HAP-1 (cell line): ENCODE measurements at regions not wholly inside any gene's neighbourhood (a gene's known extent, or its start where the extent isn't known, plus 50 kb on each side); places are given as distances from the start of the nearest gene placed in this dataset.

Source experiments
- DNase-seq, 2 experiments: peaks; one replicate each; pipeline ENCODE4 v3.0.0-alpha.2; 2016 to 2020; ENCODE audit warnings: low spot score in 2 of 2
- H3K27me3 ChIP-seq: fragments of 250-450 bp; sonication (Bioruptor Pico); 2 replicates; pipeline ENCODE4 v1.5.1; 2020; ENCODE audit warnings: low read depth, mild to moderate bottlenecking, moderate library complexity
- H3K36me3 ChIP-seq: fragments of 250-450 bp; sonication (Bioruptor Pico); replicated peaks from 2 replicates; pipeline ENCODE4 v1.5.1; 2020; ENCODE audit warnings: mild to moderate bottlenecking
- H3K4me1 ChIP-seq: fragments of 250-450 bp; sonication (Bioruptor Pico); 2 replicates; pipeline ENCODE4 v1.5.1; 2020; ENCODE audit warnings: mild to moderate bottlenecking
- H3K4me3 ChIP-seq: fragments of 250-450 bp; sonication (Bioruptor Pico); 2 replicates; pipeline ENCODE4 v1.5.1; 2020; ENCODE audit warnings: mild to moderate bottlenecking, moderate library complexity
- H3K9me3 ChIP-seq: fragments of 250-450 bp; sonication (Bioruptor Pico); 2 replicates; pipeline ENCODE4 v1.5.1; 2020; ENCODE audit warnings: mild to moderate bottlenecking, moderate library complexity
- in situ Hi-C: fragments of 300-500 bp; cut with MboI; formaldehyde crosslinking; loops from 3 replicates; pipeline ENCODE4 v1.14.3; 2020; ENCODE audit warnings: low sequenced_read_pairs, inconsistent platforms, mixed read lengths

DNA sequence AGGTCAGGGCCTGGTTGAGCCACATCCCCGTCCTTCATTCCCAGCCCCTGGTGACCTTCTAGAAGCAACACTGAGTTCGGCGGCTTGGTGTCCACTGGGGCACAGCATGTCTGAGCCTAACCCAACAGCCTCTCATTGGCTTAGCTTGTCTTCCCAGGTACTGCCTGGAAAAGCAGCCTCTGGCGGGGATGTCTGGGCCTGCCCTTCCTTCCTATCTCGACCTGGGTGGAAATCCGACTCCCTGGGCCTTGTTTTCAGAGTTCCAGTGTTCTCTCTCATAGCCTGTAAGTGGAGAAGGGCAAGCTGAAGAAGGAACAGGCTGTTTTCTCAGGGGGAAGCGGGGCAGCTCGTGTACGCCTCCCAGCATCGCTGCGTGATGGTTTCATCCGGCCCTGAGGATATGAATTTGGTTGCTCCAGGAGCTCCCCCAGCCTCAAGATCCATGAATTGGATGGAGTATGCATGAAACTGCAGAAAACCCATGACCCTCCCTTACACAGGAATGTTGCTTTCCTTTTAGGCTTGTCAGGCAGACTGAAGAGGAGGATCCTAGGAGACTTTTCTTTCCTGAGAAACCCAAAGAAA, 116.5 kb upstream of the IRF2BP2 start:
- H3K9me3 ChIP-seq = no peaks in the 10 kb centered on the region
- peaks cover 22% of the 10 kb centered on the region for H3K4me1 ChIP-seq
- in situ Hi-C loops = loop anchor here (10.0 to 25.0 kb wide), 2 partner anchors 111 to 122 kb away; no protein-coding TSS in a partner anchor
- no peaks in the 10 kb centered on the region for H3K36me3 ChIP-seq
- no peaks in the 10 kb centered on the region for H3K27me3 ChIP-seq
- no peak overlapping the region for H3K4me3 ChIP-seq
- DNase-seq = no peak

DNA sequence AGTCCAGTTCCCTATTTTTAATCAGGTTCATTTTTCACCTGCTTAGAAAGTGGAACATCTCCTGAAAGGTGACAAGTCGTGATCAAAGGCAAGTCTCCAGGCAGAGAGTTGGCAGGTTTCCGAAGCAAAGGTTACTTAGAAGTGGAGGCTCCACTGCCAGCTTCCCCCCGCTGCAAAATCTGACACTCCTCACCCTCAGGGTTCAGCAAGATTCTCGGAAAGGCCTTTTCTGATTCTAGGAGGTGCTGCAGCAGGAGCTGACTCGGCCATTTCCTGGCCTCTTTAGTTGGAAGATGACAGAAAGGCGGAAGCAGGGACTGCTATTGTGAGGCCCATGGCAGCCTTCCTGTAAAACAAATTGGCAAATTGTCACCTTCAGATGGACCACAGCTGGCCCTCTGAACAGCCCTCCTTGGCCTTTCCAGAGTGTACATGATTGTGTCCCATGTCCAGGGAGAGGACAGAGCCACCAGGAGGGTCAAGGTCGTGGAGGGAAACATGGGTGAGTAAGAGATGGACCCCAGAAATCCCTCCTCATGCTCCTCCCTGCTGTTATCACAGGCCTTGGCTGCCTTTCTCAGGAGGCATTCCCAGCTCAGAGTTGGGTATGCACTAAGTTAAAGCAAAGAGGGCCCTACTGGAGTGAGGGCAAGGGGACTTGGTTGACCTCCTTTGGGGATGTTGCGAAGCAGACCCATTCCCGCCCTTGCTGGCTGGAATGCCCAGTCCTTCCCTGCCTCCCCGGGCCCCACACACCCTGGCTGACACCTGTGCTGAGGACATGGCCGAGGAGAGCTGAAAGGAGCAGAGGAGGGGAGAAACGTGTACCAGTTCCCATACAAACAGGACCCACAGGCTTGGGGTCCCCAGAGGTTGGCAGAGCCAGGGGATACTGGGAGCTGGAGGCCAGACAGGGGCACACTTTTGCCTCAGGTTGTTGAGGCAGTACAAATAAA, 115.5 kb upstream of the IRF2BP2 start:
- in situ Hi-C loops = loop anchor here (10.0 to 25.0 kb wide), 2 partner anchors 112 to 121 kb away; no protein-coding TSS in a partner anchor
- Histone ChIP-seq H3K4me1 (peaks cover 22% of the 10 kb centered on the region), H3K9me3 (no peaks in the 10 kb centered on the region), H3K4me3 (no peak overlapping the region), H3K27me3 (no peaks in the 10 kb centered on the region), H3K36me3 (no peaks in the 10 kb centered on the region)
- DNase-seq = no peak

DNA sequence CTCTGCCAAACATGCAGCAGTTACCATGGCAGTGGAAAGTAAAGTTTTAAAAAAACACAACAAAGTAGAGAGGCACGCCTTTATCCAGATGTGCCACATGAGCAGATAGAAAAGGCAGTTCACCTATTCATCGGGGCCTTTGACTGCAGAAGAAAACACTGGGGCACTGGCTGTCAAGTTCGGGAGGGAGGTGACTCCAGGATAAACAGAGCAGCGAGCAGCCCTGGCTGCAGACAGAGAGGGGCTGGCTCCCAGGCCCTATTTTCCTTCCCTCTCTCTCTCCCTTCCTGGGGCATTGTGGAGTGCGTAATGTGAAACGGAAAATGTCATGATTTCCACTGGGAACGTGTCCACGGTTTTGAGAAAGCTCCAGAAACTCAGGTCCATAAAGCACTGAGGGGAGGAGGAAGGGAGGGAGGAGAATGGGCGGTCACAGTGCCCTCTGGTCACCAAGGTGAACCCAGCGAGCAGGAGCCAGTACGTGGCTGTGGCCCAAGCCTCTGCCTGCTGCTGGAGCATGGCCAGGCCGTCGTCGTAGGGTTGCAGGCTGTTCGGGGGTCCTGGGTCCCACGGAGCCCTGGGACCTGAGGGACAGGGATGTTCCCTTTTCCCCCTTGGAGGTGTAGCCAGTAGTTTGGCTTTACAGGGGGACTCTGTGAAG, 114.7 kb upstream of the IRF2BP2 start:
- no peaks in the 10 kb centered on the region for H3K9me3 ChIP-seq
- H3K36me3 ChIP-seq = no peaks in the 10 kb centered on the region
- H3K27me3 ChIP-seq = no peaks in the 10 kb centered on the region
- H3K4me3 ChIP-seq = no peak overlapping the region
- H3K4me1 ChIP-seq = peaks cover 22% of the 10 kb centered on the region
- no peak for DNase-seq
- in situ Hi-C loops = loop anchor here (10.0 to 25.0 kb wide), 2 partner anchors 113 to 120 kb away; no protein-coding TSS in a partner anchor

DNA sequence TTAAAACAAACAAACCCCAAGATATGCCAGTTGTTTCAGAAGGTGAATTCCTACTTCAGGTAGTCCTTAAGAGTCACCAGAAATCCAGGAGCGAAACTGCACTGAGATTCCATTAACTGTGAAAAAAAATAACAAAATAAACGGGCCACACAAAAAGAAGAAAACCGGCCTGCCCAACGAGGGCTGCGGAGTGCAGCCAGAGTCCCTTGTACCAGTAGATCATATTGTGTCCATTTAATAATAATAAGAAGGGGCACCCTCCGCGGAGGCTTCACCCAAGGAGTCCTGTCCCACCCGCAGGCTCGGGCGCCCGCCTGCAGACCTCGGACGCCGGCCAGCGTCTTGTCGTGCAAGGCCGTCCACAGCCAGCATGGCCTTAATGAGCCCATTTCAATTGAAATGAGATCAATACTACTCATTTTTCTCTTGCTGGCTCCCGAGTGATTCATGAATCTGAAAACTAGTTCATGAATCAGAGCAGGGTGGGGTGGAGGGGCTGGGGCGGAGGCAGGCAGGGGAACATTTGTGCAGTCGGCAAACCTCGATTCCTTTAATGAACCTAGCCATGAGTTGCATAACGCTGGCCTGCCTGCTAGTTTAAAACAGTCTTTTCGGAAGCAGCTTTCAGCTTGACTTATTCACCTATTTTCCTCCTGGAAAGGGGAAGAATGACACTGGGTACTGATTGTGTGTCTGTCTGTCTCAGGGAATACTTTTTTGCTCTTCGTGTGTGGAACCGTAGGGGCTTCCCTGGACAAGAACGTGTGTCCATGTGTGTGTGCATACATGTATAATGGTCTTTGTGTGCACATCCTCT, 113.1 kb upstream of the IRF2BP2 start:
- H3K9me3 ChIP-seq = no peaks in the 10 kb centered on the region
- in situ Hi-C loops = loop anchor here (10.0 kb wide), 1 partner anchor 118 kb away; no protein-coding TSS in a partner anchor
- no peak overlapping the region for H3K4me3 ChIP-seq
- no peaks in the 10 kb centered on the region for H3K36me3 ChIP-seq
- peaks cover 22% of the 10 kb centered on the region for H3K4me1 ChIP-seq
- DNase-seq = no peak
- no peaks in the 10 kb centered on the region for H3K27me3 ChIP-seq

DNA sequence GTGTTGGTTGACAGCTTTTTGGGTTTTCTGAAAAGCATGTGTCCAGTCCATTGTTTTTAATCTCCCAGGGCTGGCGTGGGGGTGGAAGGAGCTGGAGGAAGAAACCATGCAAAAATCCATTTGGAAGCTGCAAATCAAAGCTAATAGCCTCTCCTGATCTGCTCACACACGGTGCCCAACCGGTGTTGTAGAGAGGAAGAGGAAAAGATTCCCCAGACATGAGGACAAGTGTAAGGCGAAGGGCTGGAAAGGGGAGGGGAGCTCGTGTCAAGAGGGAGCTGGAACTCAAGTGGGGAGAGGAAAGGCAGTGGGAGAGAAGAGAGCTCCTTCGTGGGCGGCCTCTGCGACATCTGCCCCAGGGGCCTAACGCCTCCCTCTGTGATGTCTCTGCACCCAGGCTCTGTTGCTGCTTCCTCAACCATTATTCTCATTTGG, 112.3 kb upstream of the IRF2BP2 start:
- Histone ChIP-seq H3K27me3 (no peaks in the 10 kb centered on the region), H3K9me3 (no peaks in the 10 kb centered on the region), H3K4me3 (no peak overlapping the region), H3K4me1 (peaks cover 22% of the 10 kb centered on the region), H3K36me3 (no peaks in the 10 kb centered on the region)
- DNase-seq = no peak
- in situ Hi-C loops = loop anchor here (10.0 kb wide), 1 partner anchor 117 kb away; no protein-coding TSS in a partner anchor

DNA sequence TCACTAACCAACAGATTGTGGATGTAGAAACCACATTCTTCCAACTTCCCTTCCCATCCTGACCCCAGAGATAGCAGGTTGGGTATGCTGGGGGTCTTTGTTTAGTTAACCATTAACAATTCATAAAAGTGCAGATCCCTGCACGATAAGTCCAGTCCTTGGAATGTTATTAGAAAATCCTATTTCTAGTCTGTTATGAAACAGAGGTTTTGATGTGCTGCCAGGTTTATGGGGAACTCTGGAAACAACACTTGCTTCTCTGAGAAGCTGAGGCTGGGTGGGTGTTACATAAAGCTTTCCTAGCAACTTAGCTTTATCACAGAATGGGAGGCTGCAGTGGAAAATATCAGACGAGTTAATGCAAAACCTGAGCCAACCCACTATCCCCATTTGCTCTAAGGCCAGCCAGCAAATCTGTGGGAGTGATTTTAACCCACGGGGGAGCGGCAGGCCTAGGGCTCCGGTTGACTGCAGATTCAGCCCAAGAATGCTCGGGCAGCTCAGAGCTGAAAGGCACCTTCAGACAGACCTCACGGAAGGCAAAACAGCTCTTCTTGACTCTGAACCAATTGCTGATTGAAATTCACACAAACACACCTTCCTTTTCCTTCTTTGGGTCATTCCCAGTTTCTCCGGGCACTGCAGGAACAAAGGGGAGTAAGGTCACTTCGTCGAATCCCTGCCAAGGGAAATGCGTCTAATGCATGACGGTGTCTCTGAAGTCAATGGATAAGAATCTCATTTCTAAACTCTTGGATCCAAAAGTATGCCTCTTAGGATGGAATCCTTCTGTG, 111.7 kb upstream of the IRF2BP2 start:
- H3K4me3 ChIP-seq = no peak overlapping the region
- H3K9me3 ChIP-seq = no peaks in the 10 kb centered on the region
- in situ Hi-C loops = loop anchor here (10.0 kb wide), 1 partner anchor 117 kb away; no protein-coding TSS in a partner anchor
- DNase-seq = no peak
- no peaks in the 10 kb centered on the region for H3K36me3 ChIP-seq
- no peaks in the 10 kb centered on the region for H3K27me3 ChIP-seq
- peaks cover 22% of the 10 kb centered on the region for H3K4me1 ChIP-seq

DNA sequence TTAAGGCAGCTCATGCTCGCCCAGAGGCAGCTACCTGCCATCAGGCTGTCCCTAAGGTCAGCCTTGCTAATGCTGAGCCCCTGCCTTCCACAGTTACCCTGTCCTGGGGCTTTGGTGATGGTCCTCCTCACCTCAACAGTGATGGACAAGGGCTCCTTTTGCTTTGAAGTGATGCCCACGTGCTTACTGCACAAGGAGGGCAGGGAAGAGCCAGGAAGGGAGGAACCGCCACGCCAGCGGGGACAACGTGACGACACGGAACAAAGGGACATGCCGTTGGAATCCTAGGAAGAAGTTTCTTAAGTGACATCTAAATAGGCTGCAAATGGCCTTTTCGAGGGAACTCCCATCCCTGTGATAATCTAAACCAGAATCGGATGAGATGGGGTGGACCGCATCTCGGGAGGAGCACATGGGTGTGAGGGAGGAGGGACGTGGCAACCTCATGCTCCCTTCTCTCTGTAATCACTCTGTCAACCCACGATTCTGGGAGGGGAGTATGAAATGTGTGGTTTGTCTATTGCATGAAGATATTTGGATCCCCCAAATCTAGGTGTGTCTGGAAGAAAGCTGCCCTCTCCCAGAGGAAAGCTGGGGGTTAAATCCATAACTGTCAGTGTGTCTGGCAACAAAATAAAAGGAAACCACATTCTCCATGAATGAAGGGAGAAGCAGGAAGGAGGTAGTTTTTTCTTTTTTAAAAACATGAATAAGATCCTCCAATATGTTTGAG, 110.9 kb upstream of the IRF2BP2 start:
- Histone ChIP-seq H3K27me3 (no peaks in the 10 kb centered on the region), H3K9me3 (no peaks in the 10 kb centered on the region), H3K4me3 (no peak overlapping the region), H3K4me1 (peaks cover 22% of the 10 kb centered on the region), H3K36me3 (no peaks in the 10 kb centered on the region)
- in situ Hi-C loops = loop anchor here (10.0 kb wide), 1 partner anchor 116 kb away; no protein-coding TSS in a partner anchor
- DNase-seq = no peak

DNA sequence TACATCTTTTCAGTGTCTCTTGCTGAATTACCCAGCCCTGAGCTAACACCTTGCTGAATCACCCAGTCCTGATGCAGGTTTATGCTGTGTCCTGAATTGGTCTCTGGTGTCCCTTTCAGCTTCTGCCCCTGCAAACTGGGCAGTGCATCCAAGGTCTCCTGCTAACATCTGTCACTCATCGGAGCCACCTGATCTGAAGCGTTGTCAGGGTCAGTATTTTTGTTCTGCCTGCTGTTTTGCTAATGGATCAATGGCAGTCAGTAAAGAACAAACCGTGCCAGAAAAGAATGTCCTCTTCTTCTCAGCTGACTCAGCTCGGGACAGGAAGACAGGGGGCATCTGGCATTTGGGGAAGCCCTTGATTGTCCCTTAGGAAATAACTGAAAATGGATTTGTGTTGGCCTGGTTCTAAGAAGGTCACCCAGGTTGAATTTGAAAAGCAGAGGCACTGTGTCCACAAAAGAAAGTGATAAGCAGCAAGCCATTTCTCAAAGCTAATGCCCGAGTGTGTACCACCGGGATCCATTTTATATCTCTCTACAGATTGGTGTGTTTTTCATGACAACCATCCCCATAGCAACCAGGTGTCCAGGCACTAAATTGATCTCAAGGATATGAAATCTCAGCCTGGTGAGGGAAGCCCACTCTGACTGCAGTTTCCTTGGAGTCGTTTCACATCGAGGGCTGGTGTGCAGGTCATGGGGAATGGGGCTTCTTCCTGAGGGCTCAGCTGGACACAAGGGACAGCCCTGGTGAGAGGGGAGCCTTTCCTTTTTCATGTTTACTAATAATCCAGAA, 109.7 kb upstream of the IRF2BP2 start:
- Histone ChIP-seq H3K36me3 (no peaks in the 10 kb centered on the region), H3K9me3 (no peaks in the 10 kb centered on the region), H3K27me3 (no peaks in the 10 kb centered on the region), H3K4me1 (peaks cover 13% of the 10 kb centered on the region), H3K4me3 (no peak overlapping the region)
- in situ Hi-C loops = loop anchor here (10.0 kb wide), 1 partner anchor 115 kb away; no protein-coding TSS in a partner anchor
- no peak for DNase-seq

DNA sequence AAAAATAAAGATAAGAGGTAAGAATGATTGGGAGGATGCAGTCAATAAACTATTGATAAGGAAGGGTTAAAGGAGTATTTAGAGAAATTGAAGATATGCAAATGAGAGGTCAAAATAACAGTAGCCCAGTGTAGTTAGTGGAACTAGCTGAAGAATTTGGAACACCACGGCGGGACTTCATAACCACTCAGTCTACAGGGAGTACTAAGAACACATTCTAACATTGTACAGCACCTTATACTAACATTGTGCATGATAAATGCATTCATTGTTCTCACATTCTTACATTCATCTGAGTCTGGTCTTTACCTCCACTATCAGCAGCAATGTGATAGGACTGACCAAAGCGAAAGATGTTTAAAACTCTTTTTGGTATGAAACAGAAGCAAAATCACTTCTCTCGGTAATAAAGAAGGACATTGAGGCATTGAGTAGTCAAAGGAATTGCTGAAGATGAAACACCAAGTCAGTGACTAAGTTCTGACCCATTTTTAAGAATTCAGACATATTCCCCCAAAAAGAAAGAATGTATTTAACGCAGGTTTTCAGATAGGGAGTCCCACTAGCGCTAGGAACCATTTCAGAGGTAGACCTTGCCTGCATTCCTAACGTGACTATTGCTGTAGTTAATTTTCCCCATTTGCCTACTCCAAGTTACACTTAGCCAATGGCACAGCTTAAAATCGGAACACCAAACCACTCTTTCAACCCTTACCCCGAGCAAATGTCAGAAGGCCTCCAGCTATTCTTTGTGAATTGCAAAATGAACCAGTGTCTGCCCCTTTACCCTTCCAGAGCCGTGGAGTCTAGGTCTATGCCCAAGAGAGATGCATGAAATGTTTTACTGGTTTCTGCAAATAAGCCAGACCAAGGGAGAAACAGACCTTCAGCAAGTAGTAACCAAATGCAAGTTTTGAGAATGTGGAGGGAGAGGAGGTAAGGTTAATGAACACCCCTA, 108.8 kb upstream of the IRF2BP2 start:
- H3K4me1 ChIP-seq = peaks cover 10% of the 10 kb centered on the region
- in situ Hi-C loops = no loop called here
- no peaks in the 10 kb centered on the region for H3K36me3 ChIP-seq
- H3K9me3 ChIP-seq = no peaks in the 10 kb centered on the region
- H3K4me3 ChIP-seq = no peak overlapping the region
- H3K27me3 ChIP-seq = no peaks in the 10 kb centered on the region
- DNase-seq = no peak

DNA sequence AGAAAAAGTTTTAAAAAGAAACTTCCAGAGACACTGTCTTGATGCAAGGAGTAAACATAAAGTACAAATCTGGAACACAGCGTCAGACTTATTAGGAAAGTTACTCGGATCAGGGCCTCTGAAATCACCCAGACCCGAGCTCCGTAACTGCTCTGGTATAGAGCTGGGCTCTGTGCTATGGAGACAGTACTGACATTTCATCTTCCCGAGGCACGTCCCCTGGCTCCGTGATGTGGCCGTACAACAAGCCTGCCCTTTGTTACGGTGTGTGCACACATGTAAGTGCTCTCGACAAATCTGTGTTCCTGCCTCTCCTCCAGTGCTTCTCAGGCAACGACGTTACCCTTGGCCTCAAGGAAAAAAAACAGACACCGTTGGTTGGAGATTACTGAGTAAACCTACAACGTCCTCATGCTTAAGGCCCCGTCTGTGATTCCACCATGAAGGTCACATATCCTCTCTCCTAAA, 107.0 kb upstream of the IRF2BP2 start:
- DNase-seq = no peak
- in situ Hi-C loops = no loop called here
- Histone ChIP-seq H3K4me1 (no peaks in the 10 kb centered on the region; the same call in none of the 2 replicates), H3K9me3 (no peaks in the 10 kb centered on the region), H3K27me3 (no peaks in the 10 kb centered on the region), H3K4me3 (no peak overlapping the region), H3K36me3 (no peaks in the 10 kb centered on the region)
